K562 (cell line): ENCODE measurements at regions not wholly inside any gene's neighbourhood (a gene's known extent, or its start where the extent isn't known, plus 50 kb on each side); places are given as distances from the start of the nearest gene placed in this dataset.

Experiments
- CTCF ChIP-seq, 3 experiments: IDR thresholded peaks in 2 of 3; conservative IDR thresholded peaks in 1 of 3; 2 replicates each; pipeline ENCODE4 v1.5.1; 2011 to 2012; ENCODE audit warnings: low read length in 3 of 3, mild to moderate bottlenecking in 3 of 3, control low read depth in 2 of 3, improper control_type of control experiment in 1 of 3, inconsistent platforms in 1 of 3, low read depth in 1 of 3, mixed read lengths in 1 of 3, moderate library complexity in 1 of 3; ENCODE audit not compliant: insufficient read depth in 2 of 3
- RAD21 ChIP-seq, 2 experiments: fragments of 250-450 bp in 1 of 2; fragments of 450-650 bp in 1 of 2; sonication (Bioruptor Pico) in 1 of 2; formaldehyde crosslinking in 1 of 2; IDR thresholded peaks in 1 of 2; conservative IDR thresholded peaks in 1 of 2; 2 replicates each; pipeline versions ENCODE4 v1.4.0 to v1.8.0; 2020 to 2022; ENCODE audit warnings: mild to moderate bottlenecking in 2 of 2, moderate library complexity in 1 of 2
- TAF1 ChIP-seq: IDR thresholded peaks from 2 replicates; pipeline ENCODE4 v1.6.1; 2011; ENCODE audit warnings: mild to moderate bottlenecking, low read length, moderate library complexity; ENCODE audit not compliant: insufficient read depth, control insufficient read depth, severe bottlenecking; ENCODE audit errors: extremely low read depth
- TF ChIP-seq, protein P1 (sequence below): fragments of 450-650 bp; IDR thresholded peaks from 2 replicates; pipeline ENCODE4 v1.6.1; 2016; ENCODE audit warnings: missing biosample characterization, missing genetic modification characterization

- TF ChIP-seq, protein P1, sequence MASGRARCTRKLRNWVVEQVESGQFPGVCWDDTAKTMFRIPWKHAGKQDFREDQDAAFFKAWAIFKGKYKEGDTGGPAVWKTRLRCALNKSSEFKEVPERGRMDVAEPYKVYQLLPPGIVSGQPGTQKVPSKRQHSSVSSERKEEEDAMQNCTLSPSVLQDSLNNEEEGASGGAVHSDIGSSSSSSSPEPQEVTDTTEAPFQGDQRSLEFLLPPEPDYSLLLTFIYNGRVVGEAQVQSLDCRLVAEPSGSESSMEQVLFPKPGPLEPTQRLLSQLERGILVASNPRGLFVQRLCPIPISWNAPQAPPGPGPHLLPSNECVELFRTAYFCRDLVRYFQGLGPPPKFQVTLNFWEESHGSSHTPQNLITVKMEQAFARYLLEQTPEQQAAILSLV, result no peak
- no peak for TF ChIP-seq TAF1
- no peak for TF ChIP-seq RAD21 (CRISPR knock-in tag; conservative IDR thresholded peaks at IDR 0.05 in 1 of 2, IDR thresholded peaks at IDR 0.05 in 1 of 2)
- TF ChIP-seq CTCF (IDR thresholded peaks at IDR 0.05 in 2 of 3, conservative IDR thresholded peaks at IDR 0.05 in 1 of 3; ENCODE audit: insufficient read depth in 2 of 3, low read depth in 1 of 3, low read length in 3 of 3), result no peak
These were observed 139.2 kb downstream of the TPRA1 start for GRCh38 chr3:127451321-127451720.
